Right lung (tissue), 2 donors: ENCODE measurements at regions not wholly inside any gene's neighbourhood (a gene's known extent, or its start where the extent isn't known, plus 50 kb on each side); places are given as distances from the start of the nearest gene placed in this dataset.
"Not testable (repeated sequence)": the region's sequence is repeated elsewhere in the genome, so short reads cannot be mapped to it uniquely, and the experiment has no call there.

Experiments
- DNase-seq, 2 donors: peaks; one replicate each; pipeline ENCODE4 v3.0.0-alpha.2; 2013

GRCh38 chr11:42840860-42841259 lies 470.9 kb upstream of the API5 start:
- DNase-seq: no peak

DNA sequence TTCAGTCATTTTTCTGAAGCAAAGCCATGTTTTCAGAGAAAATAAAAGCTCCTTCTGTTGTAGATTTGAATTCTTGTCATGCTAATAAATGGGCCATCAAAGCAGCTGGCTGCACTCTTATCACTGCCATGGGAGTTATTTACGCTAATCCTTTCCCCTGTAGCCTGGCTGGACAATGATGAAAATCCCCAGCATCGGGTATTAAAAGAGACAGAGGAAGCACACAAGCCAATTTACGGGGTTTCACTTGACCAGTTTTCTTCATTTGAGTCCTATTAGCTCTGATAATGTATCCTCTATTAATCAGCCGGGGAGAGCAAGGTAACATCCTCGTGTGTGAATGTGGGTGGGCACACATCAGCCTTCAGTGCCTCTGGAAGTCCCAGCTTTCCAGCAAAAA lies 470.2 kb upstream of the API5 start:
- DNase-seq: no peak

DNA sequence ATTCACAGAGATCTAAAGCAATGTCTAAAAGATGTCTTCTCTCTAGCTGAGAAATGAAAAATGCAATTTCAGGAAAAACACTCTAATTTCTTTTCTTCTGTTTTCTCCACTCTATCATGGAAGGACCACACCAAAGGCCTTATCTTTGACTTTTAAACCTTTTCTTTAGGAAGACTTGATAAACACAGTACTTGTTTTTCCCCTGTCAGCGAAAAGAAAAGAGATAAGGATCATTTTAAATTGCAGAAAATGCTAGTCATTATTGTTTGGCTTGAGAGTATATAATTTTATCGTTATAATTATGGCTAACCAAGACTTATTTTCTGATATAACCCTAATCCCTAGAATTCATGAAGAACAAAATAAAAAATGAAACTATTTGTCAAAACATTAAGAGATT lies 462.4 kb upstream of the API5 start:
- DNase-seq: no peak

DNA sequence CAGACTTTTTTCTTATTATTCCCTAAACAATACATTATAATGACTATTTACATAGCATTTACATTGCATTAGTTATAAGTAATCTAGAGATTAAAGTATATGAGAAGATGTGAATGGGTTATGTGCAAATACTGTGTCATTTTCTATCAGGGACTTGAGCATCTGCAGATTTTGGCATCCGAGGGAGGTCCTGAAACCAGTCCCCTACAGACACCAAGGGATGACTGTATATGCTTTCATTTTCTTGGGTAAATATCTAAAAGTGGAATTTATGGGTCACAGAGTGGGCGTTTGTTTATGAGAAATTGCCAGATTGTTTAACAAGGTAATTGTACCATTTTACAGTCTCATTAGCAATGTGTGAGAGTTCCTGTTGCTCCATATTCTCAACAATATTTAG lies 454.5 kb upstream of the API5 start:
- DNase-seq: no peak

DNA sequence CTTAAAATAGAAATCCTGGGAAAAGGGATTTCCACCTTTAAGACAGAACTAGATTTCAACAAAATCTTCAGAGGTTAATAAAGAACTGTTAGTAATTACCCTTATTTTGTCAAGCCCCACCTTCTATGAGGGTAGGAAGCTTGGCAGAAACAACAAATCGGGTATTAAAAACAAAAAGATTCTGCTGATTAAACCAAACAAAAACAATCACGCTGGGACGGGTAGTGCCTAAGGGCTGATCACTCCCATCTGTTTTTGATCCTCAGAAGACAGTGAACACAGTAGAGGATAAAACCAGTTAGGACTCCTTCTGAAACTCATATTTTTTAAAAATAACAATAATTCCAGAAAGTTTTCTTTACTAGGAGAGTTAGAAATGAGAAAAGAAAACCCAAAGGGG lies 441.3 kb upstream of the API5 start:
- no peak for DNase-seq

DNA sequence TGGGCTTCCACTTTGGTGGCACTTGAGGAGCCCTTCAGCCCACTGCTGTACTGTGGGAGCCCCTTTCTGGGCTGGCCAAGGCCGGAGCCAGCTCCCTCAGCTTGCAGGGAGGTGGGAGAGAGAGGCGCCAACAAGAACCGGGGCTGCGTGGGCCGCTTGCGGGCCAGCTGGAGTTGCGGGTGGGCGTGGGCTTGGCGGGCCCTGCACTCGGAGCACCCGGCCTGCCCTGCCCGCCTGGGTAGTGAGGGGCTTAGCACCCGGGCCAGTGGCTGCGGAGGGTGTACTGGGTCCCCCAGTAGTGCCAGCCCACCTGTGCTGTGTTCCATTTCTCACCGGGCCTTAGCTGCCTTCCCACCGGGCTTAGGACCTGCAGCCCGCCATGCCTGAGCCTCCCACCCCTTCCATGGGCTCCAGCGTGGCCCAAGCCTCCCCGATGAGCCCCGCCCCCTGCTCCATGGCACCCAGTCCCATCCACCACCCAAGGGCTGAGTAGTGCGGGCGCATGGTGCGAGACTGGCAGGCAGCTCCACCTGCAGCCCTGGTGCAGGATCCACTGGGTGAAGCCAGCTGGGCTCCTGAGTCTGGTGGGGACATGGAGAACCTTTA lies 437.9 kb upstream of the API5 start:
- DNase-seq: not testable (repeated sequence)

DNA sequence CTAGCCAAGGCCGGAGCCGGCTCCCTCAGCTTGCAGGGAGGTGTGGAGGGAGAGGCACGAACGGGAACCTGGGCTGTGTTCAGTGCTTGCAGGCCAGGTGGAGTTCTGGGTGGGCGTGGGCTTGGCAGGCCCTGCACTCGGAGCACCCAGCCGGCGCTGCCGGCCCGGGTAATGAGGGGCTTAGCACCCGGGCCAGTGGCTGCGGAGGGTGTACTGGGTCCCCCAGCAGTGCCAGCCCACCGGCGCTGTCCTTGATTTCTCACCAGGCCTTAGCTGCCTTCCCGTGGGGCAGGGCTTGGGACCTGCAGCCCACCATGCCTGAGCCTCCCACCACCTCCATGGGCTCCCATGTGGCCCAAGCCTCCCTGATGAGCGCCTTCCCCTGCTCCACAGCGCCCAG lies 430.5 kb upstream of the API5 start:
- not testable (repeated sequence) for DNase-seq

DNA sequence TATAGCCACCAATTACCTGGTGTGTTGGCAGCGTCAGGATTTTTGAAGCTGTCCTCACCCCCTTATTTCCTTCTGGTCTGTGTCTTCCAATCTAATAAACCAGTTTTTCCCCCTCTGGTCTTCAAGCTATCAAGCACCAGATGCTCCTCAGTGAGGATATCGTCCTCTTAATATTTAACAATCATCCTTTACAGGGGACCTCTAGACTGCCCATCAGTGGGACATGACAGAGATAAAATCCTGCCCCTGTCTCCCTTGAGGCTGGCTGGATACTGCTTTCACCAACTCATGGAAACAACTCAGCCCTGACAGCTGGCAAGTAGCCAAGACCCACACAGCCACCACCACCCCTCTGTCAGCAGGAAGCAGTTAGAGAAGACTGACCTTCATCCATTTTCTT lies 421.0 kb upstream of the API5 start:
- DNase-seq: no peak

- no peak for DNase-seq
Measured at GRCh38 chr11:42901084-42901483, 410.7 kb upstream of the API5 start.

DNA sequence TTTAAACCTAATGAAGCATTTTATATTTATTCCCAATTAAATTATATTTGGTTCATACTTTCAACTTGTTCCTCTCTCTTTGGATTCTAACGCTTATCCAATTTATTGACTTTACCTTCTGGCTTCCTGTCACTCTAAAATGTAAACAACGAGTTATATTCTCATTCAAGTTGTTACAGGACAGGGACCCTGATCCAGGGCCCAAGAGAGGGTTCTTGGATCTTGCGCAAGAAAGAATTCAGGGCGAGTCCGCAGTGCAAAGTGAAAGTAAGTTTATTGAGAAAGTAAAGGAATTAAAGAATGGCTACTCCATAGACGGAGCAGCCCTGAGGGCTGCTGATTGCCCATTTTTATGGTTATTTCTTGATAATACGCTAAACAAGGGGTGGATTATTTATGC lies 405.6 kb upstream of the API5 start:
- no peak for DNase-seq

DNA sequence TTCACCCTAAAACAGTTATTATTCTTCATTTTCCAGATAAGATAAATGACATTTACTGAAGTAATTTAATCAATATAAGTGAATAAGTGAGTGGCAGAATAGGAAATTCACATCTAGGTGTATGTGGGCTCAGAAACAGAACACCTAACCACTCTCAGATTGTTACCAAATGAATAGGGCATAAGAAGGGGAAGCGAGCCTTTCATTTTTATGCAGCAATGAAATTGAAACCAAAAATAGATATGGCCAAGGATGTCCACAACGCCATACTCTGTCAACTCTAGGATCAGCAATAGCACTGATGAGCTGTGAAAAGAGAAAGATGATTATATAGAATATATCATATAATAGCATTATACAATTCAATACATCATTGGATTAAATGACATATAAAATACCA lies 398.1 kb upstream of the API5 start:
- no peak for DNase-seq

DNA sequence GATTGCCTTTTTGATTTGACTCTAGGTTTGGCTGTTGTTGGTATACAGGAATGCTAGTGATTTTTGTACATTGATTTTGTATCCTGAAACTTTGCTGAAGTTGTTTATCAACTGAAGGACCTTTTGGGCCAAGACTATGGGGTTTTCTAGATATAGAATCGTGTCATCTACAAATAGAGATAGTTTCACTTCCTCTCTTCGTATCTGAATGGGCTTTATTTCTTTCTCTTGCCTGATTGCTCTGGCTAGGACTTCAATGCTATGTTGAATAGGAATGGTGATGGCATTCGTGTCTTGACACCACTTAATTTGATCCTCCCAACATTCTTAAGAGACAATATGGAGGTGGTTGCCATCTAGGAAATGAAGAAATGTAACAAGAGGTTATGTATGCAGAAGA lies 388.1 kb upstream of the API5 start:
- no peak for DNase-seq

GRCh38 chr11:42925916-42926315 lies 385.9 kb upstream of the API5 start:
- no peak for DNase-seq

GRCh38 chr11:42947405-42947804 lies 364.4 kb upstream of the API5 start:
- no peak for DNase-seq

DNA sequence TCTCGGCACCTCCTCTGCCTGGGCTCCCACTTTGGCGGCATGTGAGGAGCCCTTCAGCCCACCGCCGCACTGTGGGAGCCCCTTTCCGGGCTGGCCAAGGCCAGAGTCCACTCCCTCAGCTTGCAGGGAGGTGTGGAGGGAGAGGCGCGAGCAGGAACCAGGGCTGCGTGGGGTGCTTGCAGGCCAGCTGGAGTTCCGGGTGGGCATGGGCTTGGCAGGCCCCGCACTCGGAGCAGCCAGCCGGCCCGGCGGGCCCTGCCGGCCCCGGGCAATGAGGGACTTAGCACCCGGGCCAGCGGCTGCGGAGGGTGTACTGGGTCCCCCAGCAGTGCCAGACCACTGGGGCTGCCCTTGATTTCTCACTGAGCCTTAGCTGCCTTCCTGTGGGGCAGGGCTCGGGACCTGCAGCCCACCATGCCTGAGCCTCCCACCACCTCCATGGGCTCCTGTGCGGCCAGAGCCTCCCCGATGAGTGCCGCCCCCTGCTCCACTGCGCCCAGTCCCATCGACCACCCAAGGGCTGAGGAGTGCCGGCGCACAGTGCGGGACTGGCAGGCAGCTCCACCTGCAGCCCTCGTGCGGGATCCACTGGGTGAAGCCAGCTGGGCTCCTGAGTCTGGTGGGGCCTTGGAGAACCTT lies 361.9 kb upstream of the API5 start:
- DNase-seq: not testable (repeated sequence)

DNA sequence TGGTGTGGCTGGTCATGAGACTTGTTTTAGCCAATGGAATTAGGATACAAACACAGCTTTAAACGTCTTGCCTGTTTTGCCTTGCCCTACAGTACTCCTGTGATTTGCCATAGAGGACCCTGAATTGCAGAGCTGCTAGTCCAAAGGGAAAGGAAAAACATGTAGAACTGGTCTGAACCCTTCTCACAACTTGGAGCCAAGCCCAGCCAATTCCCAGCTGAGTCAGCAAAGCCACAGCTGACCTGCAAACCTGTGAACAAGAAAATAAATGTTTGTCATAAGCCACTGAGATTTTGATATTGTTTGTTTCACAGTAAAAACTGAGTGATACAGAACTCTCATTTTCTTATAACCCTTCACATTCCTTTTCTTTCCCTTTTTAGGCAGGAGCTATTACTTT lies 360.5 kb upstream of the API5 start:
- peak in 1 of 2 donors; percentile 5 for DNase-seq

- no peak for DNase-seq
Measured at GRCh38 chr11:42957831-42958230, 354.0 kb upstream of the API5 start.

- no peak for DNase-seq
Measured at GRCh38 chr11:42958635-42959034, 353.2 kb upstream of the API5 start.

DNA sequence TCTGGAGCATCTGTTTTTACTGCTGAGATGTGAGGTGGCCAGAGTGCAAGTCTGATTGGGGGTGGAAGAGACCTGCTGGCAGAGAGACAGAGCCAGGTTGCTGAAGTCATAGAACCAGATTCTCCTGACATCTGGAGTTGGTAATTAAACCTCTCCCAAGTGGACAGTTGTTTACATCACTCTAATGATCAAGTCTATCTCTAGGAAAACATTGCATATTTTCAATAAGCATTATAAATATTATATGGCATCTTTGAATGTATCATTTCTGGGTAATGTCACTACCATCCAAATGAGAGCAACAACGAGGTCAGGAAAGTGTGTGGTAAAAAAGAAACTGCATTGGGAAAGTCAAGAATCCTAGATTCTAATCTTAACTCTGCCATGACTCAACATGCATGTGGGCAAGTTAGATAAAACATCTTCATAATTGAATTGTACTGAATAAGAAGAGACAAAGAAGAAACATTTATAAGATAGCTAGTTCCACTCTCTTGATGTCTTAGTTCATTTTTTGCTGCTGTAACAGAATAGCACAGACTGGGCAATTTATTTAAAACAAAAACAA lies 351.2 kb upstream of the API5 start:
- no peak for DNase-seq

- DNase-seq: no peak
Measured at GRCh38 chr11:42967653-42968052, 344.1 kb upstream of the API5 start.

DNA sequence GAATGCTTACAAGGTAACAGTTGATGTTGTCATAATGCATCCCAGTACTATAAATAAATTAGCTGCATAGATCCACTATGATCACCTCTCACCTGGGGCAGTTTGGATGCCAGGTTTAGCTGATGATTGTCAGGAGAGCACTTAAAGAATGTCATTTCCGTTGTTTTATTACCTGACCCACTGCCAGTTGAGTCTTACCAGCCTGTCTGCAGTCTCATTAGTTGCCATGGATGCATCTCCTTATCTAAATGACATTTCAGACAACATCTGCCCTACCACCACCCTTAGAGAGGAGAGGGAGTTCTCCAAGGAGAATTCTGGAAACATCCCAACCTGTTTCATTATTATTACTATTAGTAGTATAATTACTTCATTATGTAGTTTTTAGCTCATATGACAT lies 339.1 kb upstream of the API5 start:
- no peak for DNase-seq

DNA sequence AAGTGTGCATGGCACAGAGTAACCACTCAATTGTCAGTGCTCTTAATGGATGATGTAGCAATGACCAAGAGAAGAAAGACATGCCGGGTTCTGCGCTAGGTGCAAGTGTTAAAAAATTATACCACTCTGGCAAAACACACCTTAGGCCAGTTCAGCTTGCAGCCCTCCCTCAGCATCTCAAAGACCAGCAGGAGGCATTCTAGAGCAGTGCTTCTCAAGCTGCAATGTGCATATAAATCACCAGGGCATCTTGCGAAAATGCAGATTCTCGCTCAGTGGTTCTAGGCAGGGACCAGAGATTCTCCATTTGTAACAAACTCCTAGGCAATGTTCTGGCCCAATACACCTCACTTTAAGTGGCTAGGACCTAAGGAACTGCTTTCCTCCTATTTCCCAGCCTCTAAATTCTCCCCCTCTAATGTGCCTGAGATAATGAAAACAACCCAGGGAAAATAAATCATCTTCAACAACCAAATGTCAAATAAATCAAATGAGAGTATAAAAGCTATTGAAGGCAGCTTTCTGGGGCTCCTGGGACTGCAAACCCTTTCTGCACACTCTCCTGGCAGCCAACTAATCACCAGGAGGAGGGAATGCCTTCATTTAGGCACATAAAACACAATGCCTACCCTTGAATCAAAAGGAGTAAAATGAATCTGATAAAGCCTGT lies 337.2 kb upstream of the API5 start:
- DNase-seq: no peak

DNA sequence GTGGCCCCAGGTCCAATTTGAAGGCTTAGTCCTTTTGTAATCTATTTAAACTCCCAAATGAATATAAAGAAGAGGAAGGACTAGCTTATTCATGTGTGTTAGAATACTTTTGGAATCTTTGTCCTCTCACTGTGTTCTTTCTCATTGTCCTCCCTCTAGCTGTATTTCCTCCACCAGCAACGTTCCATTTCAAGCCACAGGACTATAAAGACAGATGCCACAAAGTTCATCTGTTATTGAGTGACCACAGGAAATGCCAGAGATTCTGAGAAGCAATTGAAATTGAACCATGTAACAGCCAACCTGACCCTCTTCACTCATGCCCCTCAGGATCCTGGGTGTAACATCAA lies 336.6 kb upstream of the API5 start:
- DNase-seq: no peak
